Endothelial cell of umbilical vein (primary cell): ENCODE measurements at regions not wholly inside any gene's neighbourhood (a gene's known extent, or its start where the extent isn't known, plus 50 kb on each side); places are given as distances from the start of the nearest gene placed in this dataset.

ENCODE experiments used
- BruUV-seq: library from RNA; stranded (reverse); fragments of 400-500 nt; replicated peaks from 2 replicates; lab custom pipeline; 2021; lab: Mats Ljungman, UMichigan
- CTCF ChIA-PET: fragments of 300-600, 350-600 bp; sonication (Branson Sonifier 250); formaldehyde crosslinking; loops from one replicate; lab custom pipeline; 2021; ENCODE audit warnings: antibody characterized with exemption, inconsistent platforms; lab: Charles Lee
- POLR2A ChIA-PET: fragments of 300-600, 350-600 bp; sonication (Branson Sonifier 250); formaldehyde crosslinking; loops from one replicate; lab custom pipeline; 2021; ENCODE audit warnings: antibody characterized with exemption, inconsistent platforms; lab: Charles Lee
- DNase-seq: peaks from one replicate; pipeline ENCODE4 v3.0.0-alpha.2; 2011; ENCODE audit warnings: low read depth, low spot score
- FAIRE-seq: peaks from 2 replicates; lab custom pipeline; 2011; peaks lifted over from hg19 to GRCh38; lab: Jason Lieb, UNC
- H2AFZ ChIP-seq: 2 replicates; pipeline ENCODE4 v1.6.0; 2012; ENCODE audit warnings: low read depth, low read length, control low read depth, inconsistent platforms
- H3K27ac ChIP-seq: 2 replicates; pipeline ENCODE4 v1.5.1; 2011; ENCODE audit warnings: low read depth, mild to moderate bottlenecking, control low read depth, low read length, moderate library complexity; ENCODE audit not compliant: insufficient read depth
- H3K27me3 ChIP-seq, 2 experiments: 2 replicates each; pipeline versions ENCODE4 v1.6.0 to v1.6.1; 2011; ENCODE audit warnings: low read length in 2 of 2, mixed read lengths in 1 of 2; ENCODE audit not compliant: control insufficient read depth in 2 of 2, insufficient read depth in 2 of 2
- H3K36me3 ChIP-seq, 2 experiments: 2 replicates in 1 of 2; 3 replicates in 1 of 2; pipeline ENCODE4 v1.5.1; 2011; ENCODE audit warnings: low read length in 2 of 2, mild to moderate bottlenecking in 1 of 2, moderate library complexity in 1 of 2; ENCODE audit not compliant: control insufficient read depth in 2 of 2, insufficient read depth in 2 of 2; ENCODE audit errors: extremely low read depth in 1 of 2
- H3K4me1 ChIP-seq: 3 replicates; pipeline ENCODE4 v1.5.1; 2011; ENCODE audit warnings: mild to moderate bottlenecking, low read length; ENCODE audit not compliant: control insufficient read depth, insufficient read depth; ENCODE audit errors: extremely low read depth
- H3K4me2 ChIP-seq: 2 replicates; pipeline ENCODE4 v1.6.1; 2011; ENCODE audit warnings: low read length, control low read depth, mixed read lengths; ENCODE audit not compliant: insufficient read depth
- H3K4me3 ChIP-seq, 3 experiments: fragments of 200-600 bp in 1 of 3; sonication (generic), shearing (Covaris generic) in 1 of 3; replicated peaks in 1 of 3; 2 replicates each; pipeline ENCODE4 v1.5.1; 2011 to 2016; ENCODE audit warnings: control low read depth in 3 of 3, low read length in 3 of 3, mild to moderate bottlenecking in 2 of 3, inconsistent platforms in 1 of 3, low read depth in 1 of 3, moderate library complexity in 1 of 3; ENCODE audit not compliant: insufficient read depth in 1 of 3
- H3K79me2 ChIP-seq: 2 replicates; pipeline ENCODE4 v1.6.0; 2012; ENCODE audit warnings: low read length, inconsistent platforms; ENCODE audit not compliant: control insufficient read depth, insufficient read depth
- H3K9ac ChIP-seq: replicated peaks from 2 replicates; pipeline ENCODE3; 2011; ENCODE audit warnings: low read length, control low read depth; ENCODE audit not compliant: insufficient read depth; ENCODE audit errors: extremely low read depth
- H3K9me1 ChIP-seq: replicated peaks from 3 replicates; pipeline ENCODE4 v1.6.0; 2011; ENCODE audit warnings: mild to moderate bottlenecking, low read length; ENCODE audit not compliant: control insufficient read depth, insufficient read depth; ENCODE audit errors: extremely low read depth
- H3K9me3 ChIP-seq: replicated peaks from 2 replicates; pipeline ENCODE4 v1.5.1; 2012; ENCODE audit warnings: low read length, inconsistent platforms; ENCODE audit not compliant: control insufficient read depth, insufficient read depth
- H4K20me1 ChIP-seq: replicated peaks from 2 replicates; pipeline ENCODE3; 2011; ENCODE audit warnings: mild to moderate bottlenecking, low read length; ENCODE audit not compliant: control insufficient read depth, insufficient read depth; ENCODE audit errors: extremely low read depth
- CTCF ChIP-seq, 2 donors: IDR thresholded peaks; 1 replicate in 1 of 2; 2 replicates in 1 of 2; pipeline ENCODE4 v1.5.1; 2011; ENCODE audit warnings: low read length in 2 of 2, mild to moderate bottlenecking in 2 of 2, moderate library complexity in 2 of 2, control low read depth in 1 of 2, inconsistent platforms in 1 of 2, low read depth in 1 of 2; ENCODE audit not compliant: insufficient read depth in 1 of 2; ENCODE audit errors: extremely low read depth in 1 of 2
- EZH2 ChIP-seq: IDR thresholded peaks from 2 replicates; pipeline ENCODE4 v1.6.1; 2012; ENCODE audit warnings: borderline replicate concordance, low read depth, mild to moderate bottlenecking, moderate library complexity, low read length, inconsistent platforms; ENCODE audit not compliant: severe bottlenecking
- FOS ChIP-seq: IDR thresholded peaks from 2 replicates; pipeline ENCODE4 v1.6.1; 2011; ENCODE audit warnings: mild to moderate bottlenecking, low read length, moderate library complexity, borderline replicate concordance; ENCODE audit not compliant: insufficient read depth
- GATA2 ChIP-seq: IDR thresholded peaks from 2 replicates; pipeline ENCODE4 v1.7.0; 2011; ENCODE audit warnings: low read depth, mild to moderate bottlenecking, moderate library complexity, mixed read lengths, low read length; ENCODE audit not compliant: insufficient read length, insufficient read depth
- JUN ChIP-seq: IDR thresholded peaks from 2 replicates; pipeline ENCODE4 v1.6.1; 2011; ENCODE audit warnings: borderline replicate concordance, low read depth; ENCODE audit not compliant: insufficient read length, insufficient read depth
- MAX ChIP-seq: IDR thresholded peaks from 2 replicates; pipeline ENCODE4 v1.6.1; 2011; ENCODE audit not compliant: insufficient read depth, insufficient read length
- MYC ChIP-seq: IDR thresholded peaks from one replicate; pipeline ENCODE4 v1.6.1; 2011; ENCODE audit warnings: mild to moderate bottlenecking, low read depth, low read length
- POLR2A ChIP-seq: IDR thresholded peaks from 2 replicates; pipeline ENCODE4 v1.6.1; 2012; ENCODE audit warnings: low read depth, mild to moderate bottlenecking, control low read depth, low read length
- POLR2AphosphoS5 ChIP-seq: IDR thresholded peaks from 2 replicates; pipeline ENCODE4 v1.6.1; 2012; ENCODE audit warnings: low read depth, mild to moderate bottlenecking, control low read depth, low read length, moderate library complexity; ENCODE audit not compliant: insufficient read depth
- dilution Hi-C: fragments of 300-500 bp; cut with MboI; formaldehyde crosslinking; loops from one replicate; pipeline ENCODE4 v1.15.0; 2019; ENCODE audit warnings: low sequenced_read_pairs; ENCODE audit not compliant: extremely low pct_ligation_motif_present
- intact Hi-C: fragments of 100-400 bp; cut with micrococcal nuclease; formaldehyde crosslinking; loops from one replicate; pipeline ENCODE4 v1.10.0; 2022

GRCh38 chr10:90394311-90394710 lies 463.5 kb downstream of the HTR7 start:
- no peak overlapping the region for H2AFZ ChIP-seq

More at GRCh38 chr10:90394311-90394710, 463.5 kb downstream of the HTR7 start:
- Histone ChIP-seq H3K4me3 (no peak overlapping the region), H3K9me3 (no peaks in the 10 kb centered on the region), H3K27ac (no peak overlapping the region), H3K79me2 (no peaks in the 10 kb centered on the region), H3K27me3 (no peaks in the 10 kb centered on the region), H3K9me1 (no peaks in the 10 kb centered on the region), H3K9ac (no peak overlapping the region), H4K20me1 (no peaks in the 10 kb centered on the region), H3K4me2 (no peak overlapping the region), H3K36me3 (no peaks in the 10 kb centered on the region), H3K4me1 (peaks cover 7% of the 10 kb centered on the region)
- intact Hi-C loops = no loop called here
- no peak for DNase-seq
- dilution Hi-C loops = no loop called here
- POLR2A ChIA-PET = no interaction called here
- CTCF ChIA-PET = no interaction called here
- no peak for TF ChIP-seq GATA2
- no peak for TF ChIP-seq POLR2AphosphoS5
- no peak for TF ChIP-seq FOS
- TF ChIP-seq JUN = no peak
- TF ChIP-seq MYC = no peak
- TF ChIP-seq CTCF (IDR thresholded peaks at IDR 0.05; ENCODE audit: extremely low read depth in 1 of 2, insufficient read depth in 1 of 2, low read depth in 1 of 2, low read length in 2 of 2) = no peak
- no peak for TF ChIP-seq MAX
- TF ChIP-seq EZH2 = no peak
- no peak for TF ChIP-seq POLR2A
- no peak for FAIRE-seq
- BruUV-seq = no TSS peak
